GM12875 (cell line): ENCODE measurements at regions not wholly inside any gene's neighbourhood (a gene's known extent, or its start where the extent isn't known, plus 50 kb on each side); places are given as distances from the start of the nearest gene placed in this dataset.

Experiments used
- H3K4me3 ChIP-seq: one replicate; pipeline ENCODE4 v1.5.1; 2011; ENCODE audit warnings: low read depth, low read length, control low read depth
- TF ChIP-seq, protein P1 (sequence below): IDR thresholded peaks from 2 replicates; pipeline ENCODE4 v1.5.1; 2011; ENCODE audit warnings: low read depth, mild to moderate bottlenecking, control low read depth, inconsistent platforms, low read length, moderate library complexity, borderline replicate concordance; ENCODE audit not compliant: insufficient read depth

DNA sequence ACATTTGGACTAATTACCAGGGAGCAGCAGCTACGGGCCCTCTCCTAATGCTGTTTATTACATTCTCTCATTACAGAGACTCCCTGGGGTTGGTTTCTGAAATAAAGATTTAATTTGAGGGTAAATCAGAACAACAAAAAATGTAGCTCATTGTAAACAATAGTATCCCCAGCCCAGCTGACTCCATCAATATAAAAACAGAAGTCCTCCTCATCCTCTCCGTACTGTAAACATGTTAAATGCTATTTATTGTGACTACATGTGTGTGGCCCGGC, 670.4 kb downstream of the TOX3 start:
- H3K4me3 ChIP-seq = no peak overlapping the region
- TF ChIP-seq, protein P1, sequence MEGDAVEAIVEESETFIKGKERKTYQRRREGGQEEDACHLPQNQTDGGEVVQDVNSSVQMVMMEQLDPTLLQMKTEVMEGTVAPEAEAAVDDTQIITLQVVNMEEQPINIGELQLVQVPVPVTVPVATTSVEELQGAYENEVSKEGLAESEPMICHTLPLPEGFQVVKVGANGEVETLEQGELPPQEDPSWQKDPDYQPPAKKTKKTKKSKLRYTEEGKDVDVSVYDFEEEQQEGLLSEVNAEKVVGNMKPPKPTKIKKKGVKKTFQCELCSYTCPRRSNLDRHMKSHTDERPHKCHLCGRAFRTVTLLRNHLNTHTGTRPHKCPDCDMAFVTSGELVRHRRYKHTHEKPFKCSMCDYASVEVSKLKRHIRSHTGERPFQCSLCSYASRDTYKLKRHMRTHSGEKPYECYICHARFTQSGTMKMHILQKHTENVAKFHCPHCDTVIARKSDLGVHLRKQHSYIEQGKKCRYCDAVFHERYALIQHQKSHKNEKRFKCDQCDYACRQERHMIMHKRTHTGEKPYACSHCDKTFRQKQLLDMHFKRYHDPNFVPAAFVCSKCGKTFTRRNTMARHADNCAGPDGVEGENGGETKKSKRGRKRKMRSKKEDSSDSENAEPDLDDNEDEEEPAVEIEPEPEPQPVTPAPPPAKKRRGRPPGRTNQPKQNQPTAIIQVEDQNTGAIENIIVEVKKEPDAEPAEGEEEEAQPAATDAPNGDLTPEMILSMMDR = no peak

DNA sequence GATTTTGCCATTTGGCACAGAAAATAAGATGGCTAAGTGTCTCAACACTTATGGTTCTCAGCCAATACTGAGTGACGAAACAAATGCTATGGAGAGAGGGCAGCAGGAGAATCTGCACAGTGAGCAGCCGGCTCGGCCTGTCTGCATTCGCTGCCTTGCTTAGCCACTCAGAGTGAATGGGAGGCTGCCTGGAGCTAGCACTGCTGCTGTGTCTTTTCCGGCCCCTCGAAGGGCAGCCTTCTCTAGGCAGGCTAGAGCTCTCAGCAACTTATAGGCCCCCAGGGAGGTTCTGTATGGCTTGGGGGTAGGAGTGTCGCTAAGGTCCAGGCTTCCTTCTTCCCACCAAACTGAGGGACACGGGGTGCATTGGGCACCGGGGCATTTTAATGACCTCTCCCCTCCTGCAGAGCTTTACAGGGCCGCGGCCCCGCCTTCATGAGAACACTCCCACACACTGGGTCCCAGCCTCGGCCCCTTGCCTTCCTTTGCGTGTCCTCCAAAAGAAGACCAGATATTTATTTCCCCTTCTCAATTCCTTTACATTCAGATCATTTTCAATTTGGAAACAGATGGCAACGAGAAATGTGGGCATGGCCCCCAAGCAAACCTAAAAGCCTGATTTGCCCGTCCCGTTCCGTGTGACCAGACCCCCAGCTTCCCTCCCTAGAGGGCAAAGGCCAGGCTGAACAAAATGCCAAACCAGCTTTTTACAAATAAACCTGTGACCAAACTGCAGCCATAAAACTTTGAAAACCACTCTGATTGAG, 670.9 kb downstream of the TOX3 start:
- TF ChIP-seq, protein P1 = no peak
- no peak overlapping the region for H3K4me3 ChIP-seq

DNA sequence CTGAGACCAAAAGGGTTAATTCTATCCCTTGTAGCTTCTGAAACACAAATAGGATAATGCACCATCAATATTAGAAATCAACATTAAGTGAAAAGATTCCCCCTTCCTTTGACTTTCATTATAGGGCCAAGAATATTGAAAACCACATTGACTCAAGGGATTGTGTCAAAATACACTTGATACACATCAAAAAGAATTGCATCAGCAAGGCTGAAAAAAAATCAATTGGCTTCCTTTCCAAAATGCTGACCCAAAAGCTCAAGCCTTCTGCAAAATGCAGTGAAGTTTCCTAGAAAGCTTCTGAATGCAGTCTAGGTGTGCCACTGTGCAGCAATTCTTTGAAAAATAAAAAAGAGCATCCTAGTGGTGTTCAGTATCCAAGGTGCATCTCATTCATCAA, 674.4 kb downstream of the TOX3 start:
- H3K4me3 ChIP-seq = no peak overlapping the region
- TF ChIP-seq, protein P1 = no peak

DNA sequence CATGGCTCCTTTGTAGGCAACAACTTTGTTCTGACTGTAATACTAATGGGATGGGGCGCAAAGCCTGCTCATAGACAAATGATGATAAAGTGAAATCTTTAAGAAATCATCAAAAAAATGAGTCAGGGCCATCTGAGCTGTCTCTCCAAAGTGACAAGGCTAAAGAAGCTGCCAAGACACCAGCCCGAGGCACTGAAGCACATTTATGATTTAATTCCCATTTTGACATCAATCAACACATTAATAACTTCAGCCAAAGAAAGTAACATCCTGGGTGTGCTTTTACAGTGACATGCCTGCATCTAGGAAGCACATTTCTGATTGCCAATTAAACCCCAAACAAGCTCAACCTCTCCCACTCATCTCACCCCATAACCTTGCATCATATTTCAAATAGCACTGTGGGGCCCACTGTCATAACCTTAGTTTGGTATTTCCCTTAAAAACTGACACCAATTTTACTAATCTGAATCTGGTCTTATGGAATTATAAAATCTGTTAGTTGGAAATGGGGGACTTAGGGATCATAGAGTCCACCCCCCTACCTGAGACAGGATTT, 676.6 kb downstream of the TOX3 start:
- H3K4me3 ChIP-seq = no peak overlapping the region
- TF ChIP-seq, protein P1 = no peak

DNA sequence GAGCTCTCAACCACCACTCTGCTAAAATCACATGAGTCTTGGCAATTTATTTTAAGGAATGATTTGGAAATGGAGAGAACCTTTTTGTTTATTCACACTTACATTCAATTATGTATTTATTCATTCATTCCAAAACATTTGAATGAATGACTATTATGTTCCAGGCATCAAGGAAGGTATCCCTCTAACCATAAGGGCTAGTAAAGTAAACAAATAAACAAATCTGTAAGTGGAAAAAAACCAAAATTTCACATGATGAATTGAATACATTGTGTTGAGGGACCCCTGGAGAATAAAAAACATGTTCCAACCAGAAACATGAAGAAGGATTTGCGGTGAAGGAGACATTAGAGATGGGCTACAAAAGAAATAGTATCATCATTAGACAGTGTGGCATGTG, 677.8 kb downstream of the TOX3 start:
- TF ChIP-seq, protein P1 = no peak
- H3K4me3 ChIP-seq = no peak overlapping the region

DNA sequence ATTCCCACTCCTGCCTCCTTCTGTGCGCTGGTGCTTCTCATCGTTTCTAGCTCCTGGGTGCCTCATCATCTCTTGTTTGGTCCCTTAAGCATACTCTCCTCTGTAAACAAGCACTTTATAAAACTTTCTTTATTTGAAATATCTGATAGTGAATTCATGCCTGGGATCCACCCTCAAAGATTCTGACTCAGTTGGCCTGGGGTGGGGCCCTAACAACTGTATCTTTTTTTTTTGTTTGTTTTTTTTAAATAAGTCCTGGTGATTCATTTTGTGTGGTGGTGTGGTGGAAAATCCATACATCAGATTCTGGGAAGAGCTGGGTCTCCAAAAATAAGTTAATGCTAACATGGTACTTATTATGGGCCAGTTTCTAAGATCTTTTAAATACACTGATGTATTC, 678.3 kb downstream of the TOX3 start:
- TF ChIP-seq, protein P1 = no peak
- H3K4me3 ChIP-seq = no peak overlapping the region

DNA sequence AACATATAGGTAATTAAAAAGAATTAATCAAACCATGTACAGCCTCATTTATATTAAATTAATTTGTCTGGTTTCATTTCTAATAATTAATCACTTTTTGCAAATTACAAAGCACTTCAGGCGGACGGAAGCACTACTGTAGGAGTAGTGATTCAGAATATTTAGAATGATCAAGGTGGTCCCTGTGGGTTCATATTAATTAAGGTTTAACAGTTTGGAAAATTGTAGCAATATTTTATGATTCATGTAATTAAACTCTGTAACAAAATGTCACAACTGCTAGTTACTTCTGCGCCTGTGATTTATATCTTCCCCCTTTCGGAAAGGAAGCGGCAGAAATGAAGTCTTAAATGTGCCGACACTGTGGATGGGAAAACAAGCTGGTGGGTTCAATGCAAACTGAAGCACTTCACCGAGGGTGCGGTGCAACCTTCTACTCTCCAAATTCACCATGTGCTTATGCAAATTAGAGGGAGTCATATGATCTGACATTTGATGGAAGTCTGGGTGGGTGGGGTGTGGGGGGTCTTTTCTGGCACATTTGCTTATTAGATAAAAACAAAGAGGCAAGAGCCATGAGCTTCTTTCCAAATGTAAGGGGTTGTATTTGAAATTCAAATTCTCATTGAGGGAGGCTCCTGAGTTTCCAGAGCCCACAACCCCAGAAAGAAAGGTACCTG, 679.4 kb downstream of the TOX3 start:
- TF ChIP-seq, protein P1 = no peak
- no peak overlapping the region for H3K4me3 ChIP-seq
